NT2/D1 (cell line): ENCODE measurements at regions not wholly inside any gene's neighbourhood (a gene's known extent, or its start where the extent isn't known, plus 50 kb on each side); places are given as distances from the start of the nearest gene placed in this dataset.

Experiments used
- SUZ12 ChIP-seq: IDR thresholded peaks from 2 replicates; pipeline ENCODE4 v1.6.1; 2011; ENCODE audit not compliant: insufficient read length, insufficient read depth; ENCODE audit errors: extremely low read depth
- YY1 ChIP-seq: IDR thresholded peaks from 2 replicates; pipeline ENCODE4 v1.6.1; 2011; ENCODE audit not compliant: insufficient read length, insufficient read depth
- ZNF274 ChIP-seq: IDR thresholded peaks from 2 replicates; pipeline ENCODE4 v1.6.1; 2011; ENCODE audit warnings: mild to moderate bottlenecking, low read depth, low read length

- TF ChIP-seq YY1 (no peak), ZNF274 (no peak), SUZ12 (no peak)
Observed at GRCh38 chr16:85179344-85180046, 67.2 kb upstream of the CIBAR2 start.
